GM12878 (cell line): ENCODE measurements at regions not wholly inside any gene's neighbourhood (a gene's known extent, or its start where the extent isn't known, plus 50 kb on each side); places are given as distances from the start of the nearest gene placed in this dataset.

ENCODE experiments used
- ASH2L ChIP-seq: fragments of 300-600, 200-600 bp; sonication (generic); IDR thresholded peaks from 2 replicates; pipeline ENCODE4 v1.6.1; 2017; ENCODE audit warnings: low read depth, mild to moderate bottlenecking, borderline replicate concordance
- CBFB ChIP-seq: IDR thresholded peaks from 2 replicates; pipeline ENCODE4 v1.6.1; 2016; ENCODE audit warnings: antibody characterized with exemption, low read depth
- CBX3 ChIP-seq: fragments of 200-600 bp; sonication (generic); IDR thresholded peaks from 2 replicates; pipeline ENCODE4 v1.6.1; 2016; ENCODE audit warnings: low read depth, borderline replicate concordance
- CREM ChIP-seq: IDR thresholded peaks from 2 replicates; pipeline ENCODE4 v1.6.1; 2014; ENCODE audit warnings: antibody characterized with exemption, low read depth
- FOXK2 ChIP-seq: fragments of 450-650 bp; IDR thresholded peaks from 2 replicates; pipeline ENCODE4 v1.6.1; 2017; ENCODE audit warnings: mild to moderate bottlenecking, moderate library complexity
- NKRF ChIP-seq: fragments of 450-650 bp; conservative IDR thresholded peaks from 2 replicates; pipeline ENCODE4 v1.6.1; 2017; ENCODE audit warnings: mild to moderate bottlenecking, moderate library complexity
- POLR2AphosphoS5 ChIP-seq: IDR thresholded peaks from 2 replicates; pipeline ENCODE4 v1.6.1; 2011; ENCODE audit warnings: mild to moderate bottlenecking, low read length, inconsistent platforms
- RFX5 ChIP-seq: IDR thresholded peaks from 2 replicates; pipeline ENCODE4 v1.6.1; 2011; ENCODE audit warnings: low read depth, low read length, improper control_type of control experiment
- TF ChIP-seq, protein P1 (sequence below): IDR thresholded peaks from 2 replicates; pipeline ENCODE4 v1.6.1; 2011; ENCODE audit warnings: mild to moderate bottlenecking, low read depth, low read length, moderate library complexity; ENCODE audit not compliant: insufficient replicate concordance
- TF ChIP-seq, protein P2 (sequence below), 3 experiments: IDR thresholded peaks in 2 of 3; conservative IDR thresholded peaks in 1 of 3; 2 replicates each; pipeline ENCODE4 v1.5.1; 2011; ENCODE audit warnings: low read depth in 3 of 3, low read length in 3 of 3, mild to moderate bottlenecking in 3 of 3, control low read depth in 2 of 3, moderate library complexity in 2 of 3, inconsistent platforms in 1 of 3, mixed read lengths in 1 of 3; ENCODE audit not compliant: control insufficient read depth in 2 of 3, insufficient read depth in 1 of 3; ENCODE audit errors: extremely low read depth in 1 of 3
- TF ChIP-seq, protein P3 (sequence below): fragments of 450-650 bp; IDR thresholded peaks from 2 replicates; pipeline ENCODE4 v1.6.1; 2014; ENCODE audit warnings: mild to moderate bottlenecking

DNA sequence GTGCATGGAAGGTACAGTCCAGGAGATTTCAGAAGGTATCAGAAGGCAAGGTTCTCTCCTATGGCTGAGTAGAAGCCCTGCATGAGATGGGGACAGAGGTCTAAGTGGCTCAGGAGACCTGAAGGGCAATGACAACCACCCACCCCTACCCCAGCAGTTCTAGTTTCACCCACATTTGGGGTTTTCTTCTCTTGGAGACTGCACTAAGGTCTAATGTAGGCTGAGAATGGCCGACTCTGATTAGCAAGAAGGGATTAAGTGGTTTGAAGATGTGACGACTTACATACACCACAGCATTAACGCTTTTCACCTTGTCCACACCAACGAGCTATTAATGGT lies 71.7 kb upstream of the SOX5 start:
- TF ChIP-seq CBX3 (no peak), RFX5 (no peak), FOXK2 (no peak), NKRF (no peak), ASH2L (no peak), CBFB (no peak), POLR2AphosphoS5 (no peak), CREM (no peak)
- TF ChIP-seq, protein P1, sequence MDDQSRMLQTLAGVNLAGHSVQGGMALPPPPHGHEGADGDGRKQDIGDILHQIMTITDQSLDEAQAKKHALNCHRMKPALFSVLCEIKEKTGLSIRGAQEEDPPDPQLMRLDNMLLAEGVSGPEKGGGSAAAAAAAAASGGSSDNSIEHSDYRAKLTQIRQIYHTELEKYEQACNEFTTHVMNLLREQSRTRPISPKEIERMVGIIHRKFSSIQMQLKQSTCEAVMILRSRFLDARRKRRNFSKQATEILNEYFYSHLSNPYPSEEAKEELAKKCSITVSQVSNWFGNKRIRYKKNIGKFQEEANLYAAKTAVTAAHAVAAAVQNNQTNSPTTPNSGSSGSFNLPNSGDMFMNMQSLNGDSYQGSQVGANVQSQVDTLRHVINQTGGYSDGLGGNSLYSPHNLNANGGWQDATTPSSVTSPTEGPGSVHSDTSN = no peak
- TF ChIP-seq, protein P2, sequence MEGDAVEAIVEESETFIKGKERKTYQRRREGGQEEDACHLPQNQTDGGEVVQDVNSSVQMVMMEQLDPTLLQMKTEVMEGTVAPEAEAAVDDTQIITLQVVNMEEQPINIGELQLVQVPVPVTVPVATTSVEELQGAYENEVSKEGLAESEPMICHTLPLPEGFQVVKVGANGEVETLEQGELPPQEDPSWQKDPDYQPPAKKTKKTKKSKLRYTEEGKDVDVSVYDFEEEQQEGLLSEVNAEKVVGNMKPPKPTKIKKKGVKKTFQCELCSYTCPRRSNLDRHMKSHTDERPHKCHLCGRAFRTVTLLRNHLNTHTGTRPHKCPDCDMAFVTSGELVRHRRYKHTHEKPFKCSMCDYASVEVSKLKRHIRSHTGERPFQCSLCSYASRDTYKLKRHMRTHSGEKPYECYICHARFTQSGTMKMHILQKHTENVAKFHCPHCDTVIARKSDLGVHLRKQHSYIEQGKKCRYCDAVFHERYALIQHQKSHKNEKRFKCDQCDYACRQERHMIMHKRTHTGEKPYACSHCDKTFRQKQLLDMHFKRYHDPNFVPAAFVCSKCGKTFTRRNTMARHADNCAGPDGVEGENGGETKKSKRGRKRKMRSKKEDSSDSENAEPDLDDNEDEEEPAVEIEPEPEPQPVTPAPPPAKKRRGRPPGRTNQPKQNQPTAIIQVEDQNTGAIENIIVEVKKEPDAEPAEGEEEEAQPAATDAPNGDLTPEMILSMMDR (IDR thresholded peaks at IDR 0.05 in 2 of 3, conservative IDR thresholded peaks at IDR 0.05 in 1 of 3; ENCODE audit: control insufficient read depth in 2 of 3, extremely low read depth in 1 of 3, insufficient read depth in 1 of 3, low read depth in 3 of 3, low read length in 3 of 3) = no peak
- TF ChIP-seq, protein P3, sequence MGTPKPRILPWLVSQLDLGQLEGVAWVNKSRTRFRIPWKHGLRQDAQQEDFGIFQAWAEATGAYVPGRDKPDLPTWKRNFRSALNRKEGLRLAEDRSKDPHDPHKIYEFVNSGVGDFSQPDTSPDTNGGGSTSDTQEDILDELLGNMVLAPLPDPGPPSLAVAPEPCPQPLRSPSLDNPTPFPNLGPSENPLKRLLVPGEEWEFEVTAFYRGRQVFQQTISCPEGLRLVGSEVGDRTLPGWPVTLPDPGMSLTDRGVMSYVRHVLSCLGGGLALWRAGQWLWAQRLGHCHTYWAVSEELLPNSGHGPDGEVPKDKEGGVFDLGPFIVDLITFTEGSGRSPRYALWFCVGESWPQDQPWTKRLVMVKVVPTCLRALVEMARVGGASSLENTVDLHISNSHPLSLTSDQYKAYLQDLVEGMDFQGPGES = no peak
